Bronchial epithelial cell (primary cell): ENCODE measurements at regions not wholly inside any gene's neighbourhood (a gene's known extent, or its start where the extent isn't known, plus 50 kb on each side); places are given as distances from the start of the nearest gene placed in this dataset.

Source experiments
- DNase-seq: peaks from one replicate; pipeline ENCODE4 v3.0.0-alpha.2; 2010; ENCODE audit warnings: low read depth
- FAIRE-seq: peaks from 2 replicates; lab custom pipeline; 2011; peaks lifted over from hg19 to GRCh38; lab: Jason Lieb, UNC
- H3K27me3 ChIP-seq: 2 replicates; pipeline ENCODE4 v1.5.1; 2011; ENCODE audit warnings: low read length; ENCODE audit not compliant: control insufficient read depth, insufficient read depth
- H3K36me3 ChIP-seq: 2 replicates; pipeline ENCODE4 v1.5.1; 2011; ENCODE audit warnings: low read length; ENCODE audit not compliant: control insufficient read depth, insufficient read depth
- H3K4me3 ChIP-seq: 2 replicates; pipeline ENCODE4 v1.5.1; 2011; ENCODE audit warnings: mild to moderate bottlenecking, low read depth, low read length, control low read depth
- CTCF ChIP-seq: IDR thresholded peaks from 2 replicates; pipeline ENCODE4 v1.5.1; 2011; ENCODE audit warnings: mild to moderate bottlenecking, moderate library complexity, low read length, control low read depth, inconsistent platforms; ENCODE audit not compliant: insufficient read depth, severe bottlenecking

GRCh38 chr4:28686618-28687017 is 1826.0 kb downstream of the STIM2 start:
- H3K4me3 ChIP-seq: no peak overlapping the region
- DNase-seq (peak; percentile 28), FAIRE-seq (no peak)
- H3K36me3 ChIP-seq: no peaks in the 10 kb centered on the region
- H3K27me3 ChIP-seq: no peaks in the 10 kb centered on the region
- peak; percentile 56 for TF ChIP-seq CTCF

GRCh38 chr4:28690890-28691289 is 1830.2 kb downstream of the STIM2 start:
- Histone ChIP-seq H3K36me3 (no peaks in the 10 kb centered on the region), H3K27me3 (no peaks in the 10 kb centered on the region), H3K4me3 (no peak overlapping the region)
- FAIRE-seq (no peak), DNase-seq (no peak)
- TF ChIP-seq CTCF: no peak

- no peaks in the 10 kb centered on the region for H3K36me3 ChIP-seq
- H3K27me3 ChIP-seq: no peaks in the 10 kb centered on the region
- TF ChIP-seq CTCF: no peak
- DNase-seq: no peak
- H3K4me3 ChIP-seq: no peak overlapping the region
- no peak for FAIRE-seq
These were observed 1841.9 kb downstream of the STIM2 start for GRCh38 chr4:28702571-28702970.

GRCh38 chr4:28709891-28710290 is 1849.2 kb downstream of the STIM2 start:
- TF ChIP-seq CTCF: no peak
- Histone ChIP-seq H3K27me3 (no peaks in the 10 kb centered on the region), H3K4me3 (no peak overlapping the region), H3K36me3 (no peaks in the 10 kb centered on the region)
- no peak for DNase-seq
- no peak for FAIRE-seq

GRCh38 chr4:28723371-28723770 is 1862.7 kb downstream of the STIM2 start:
- no peak for TF ChIP-seq CTCF
- Histone ChIP-seq H3K36me3 (no peaks in the 10 kb centered on the region), H3K27me3 (no peaks in the 10 kb centered on the region), H3K4me3 (no peak overlapping the region)
- no peak for DNase-seq
- no peak for FAIRE-seq

GRCh38 chr4:28724239-28724638 is 1863.6 kb downstream of the STIM2 start:
- TF ChIP-seq CTCF: no peak
- Histone ChIP-seq H3K27me3 (no peaks in the 10 kb centered on the region), H3K4me3 (no peak overlapping the region), H3K36me3 (no peaks in the 10 kb centered on the region)
- DNase-seq: no peak
- FAIRE-seq: no peak
